ENCODE measurements at regions not wholly inside any gene's neighbourhood (a gene's known extent, or its start where the extent isn't known, plus 50 kb on each side); places are given as distances from the start of the nearest gene placed in this dataset.

- no peak overlapping the region for H3K4me3 ChIP-seq (ENCODE audit: low read depth, low read length)
- DNase-seq (ENCODE audit: low read depth) = no peak
- TF ChIP-seq CTCF (IDR thresholded peaks at IDR 0.05; ENCODE audit: insufficient read depth, low read depth, low read length) = no peak
Measured at GRCh38 chr7:13466874-13467547, 522.5 kb downstream of the ETV1 start.

- H3K4me3 ChIP-seq (ENCODE audit: low read depth, low read length) = no peak overlapping the region
- no peak for DNase-seq (ENCODE audit: low read depth)
- TF ChIP-seq CTCF (IDR thresholded peaks at IDR 0.05; ENCODE audit: insufficient read depth, low read depth, low read length) = no peak
Measured at GRCh38 chr7:13476881-13477444, 512.5 kb downstream of the ETV1 start.

GRCh38 chr7:13489386-13489785, 500.1 kb downstream of the ETV1 start:
- H3K4me3 ChIP-seq (ENCODE audit: low read depth, low read length) = no peak overlapping the region
- TF ChIP-seq CTCF (IDR thresholded peaks at IDR 0.05; ENCODE audit: insufficient read depth, low read depth, low read length) = no peak
- no peak for DNase-seq (ENCODE audit: low read depth)

GRCh38 chr7:13496976-13497375, 492.5 kb downstream of the ETV1 start:
- no peak for TF ChIP-seq CTCF (IDR thresholded peaks at IDR 0.05; ENCODE audit: insufficient read depth, low read depth, low read length)
- H3K4me3 ChIP-seq (ENCODE audit: low read depth, low read length) = no peak overlapping the region
- DNase-seq (ENCODE audit: low read depth) = peak; percentile 3

- no peak overlapping the region for H3K4me3 ChIP-seq (ENCODE audit: low read depth, low read length)
- DNase-seq (ENCODE audit: low read depth) = no peak
- TF ChIP-seq CTCF (IDR thresholded peaks at IDR 0.05; ENCODE audit: insufficient read depth, low read depth, low read length) = no peak
Measured at GRCh38 chr7:13508586-13508985, 480.9 kb downstream of the ETV1 start.

- no peak for DNase-seq (ENCODE audit: low read depth)
Measured at GRCh38 chr7:13518738-13519137, 470.7 kb downstream of the ETV1 start.

More at GRCh38 chr7:13518738-13519137, 470.7 kb downstream of the ETV1 start:
- no peak overlapping the region for H3K4me3 ChIP-seq (ENCODE audit: low read depth, low read length)
- TF ChIP-seq CTCF (IDR thresholded peaks at IDR 0.05; ENCODE audit: insufficient read depth, low read depth, low read length) = no peak
